Activated T-helper 9 cell treated with anti-CD3 and anti-CD28 coated beads, Interleukin-2, amount 50 U/mL, for 16 hours (primary cell): ENCODE measurements at regions not wholly inside any gene's neighbourhood (a gene's known extent, or its start where the extent isn't known, plus 50 kb on each side); places are given as distances from the start of the nearest gene placed in this dataset.

Experiments
- DNase-seq: peaks from one replicate; pipeline ENCODE4 v3.0.0-alpha.2; 2020; ENCODE audit warnings: low read depth

GRCh38 chr14:50038398-50039119 is 77.8 kb downstream of the VCPKMT start:
- DNase-seq, result peak; percentile 56

GRCh38 chr14:50039120-50039517 is 77.3 kb downstream of the VCPKMT start:
- no peak for DNase-seq

- DNase-seq, result no peak
Observed at GRCh38 chr14:50039734-50040400, 76.5 kb downstream of the VCPKMT start.

- DNase-seq, result no peak
Observed at GRCh38 chr14:50040401-50040775, 76.0 kb downstream of the VCPKMT start.

- DNase-seq, result no peak
Observed at GRCh38 chr14:50040895-50041465, 75.4 kb downstream of the VCPKMT start.

GRCh38 chr14:50041980-50042379 is 74.4 kb downstream of the VCPKMT start:
- no peak for DNase-seq

GRCh38 chr14:50044042-50044651 is 72.2 kb downstream of the VCPKMT start:
- DNase-seq, result no peak

- DNase-seq, result no peak
Observed at GRCh38 chr14:50045039-50045711, 71.2 kb downstream of the VCPKMT start.

- DNase-seq, result no peak
Observed at GRCh38 chr14:50045837-50046236, 70.5 kb downstream of the VCPKMT start.

- DNase-seq, result no peak
Observed at GRCh38 chr14:50047274-50047676, 69.1 kb downstream of the VCPKMT start.

GRCh38 chr14:50049093-50049492 is 67.3 kb downstream of the VCPKMT start:
- DNase-seq, result no peak

- no peak for DNase-seq
Observed at GRCh38 chr14:50049703-50050570, 66.4 kb downstream of the VCPKMT start.

GRCh38 chr14:50051106-50051505 is 65.3 kb downstream of the VCPKMT start:
- DNase-seq, result no peak

- DNase-seq, result no peak
Observed at GRCh38 chr14:50051706-50052105, 64.7 kb downstream of the VCPKMT start.

- DNase-seq, result no peak
Observed at GRCh38 chr14:50052517-50052916, 63.9 kb downstream of the VCPKMT start.

GRCh38 chr14:50053935-50054334 is 62.4 kb downstream of the VCPKMT start:
- no peak for DNase-seq

GRCh38 chr14:50055461-50056228 is 60.7 kb downstream of the VCPKMT start:
- DNase-seq, result no peak

GRCh38 chr14:50056435-50056834 is 59.9 kb downstream of the VCPKMT start:
- DNase-seq, result no peak

- no peak for DNase-seq
Observed at GRCh38 chr14:50057331-50057730, 59.0 kb downstream of the VCPKMT start.

GRCh38 chr14:50058113-50058512 is 58.3 kb downstream of the VCPKMT start:
- no peak for DNase-seq
